ENCODE measurements at regions not wholly inside any gene's neighbourhood (a gene's known extent, or its start where the extent isn't known, plus 50 kb on each side); places are given as distances from the start of the nearest gene placed in this dataset.

GRCh38 chr16:85258629-85259028 is 146.4 kb upstream of the CIBAR2 start:
- DNase-seq = no peak

GRCh38 chr16:85259115-85259831 is 147.0 kb upstream of the CIBAR2 start:
- DNase-seq = no peak

GRCh38 chr16:85259832-85260167 is 147.5 kb upstream of the CIBAR2 start:
- DNase-seq = no peak

DNA sequence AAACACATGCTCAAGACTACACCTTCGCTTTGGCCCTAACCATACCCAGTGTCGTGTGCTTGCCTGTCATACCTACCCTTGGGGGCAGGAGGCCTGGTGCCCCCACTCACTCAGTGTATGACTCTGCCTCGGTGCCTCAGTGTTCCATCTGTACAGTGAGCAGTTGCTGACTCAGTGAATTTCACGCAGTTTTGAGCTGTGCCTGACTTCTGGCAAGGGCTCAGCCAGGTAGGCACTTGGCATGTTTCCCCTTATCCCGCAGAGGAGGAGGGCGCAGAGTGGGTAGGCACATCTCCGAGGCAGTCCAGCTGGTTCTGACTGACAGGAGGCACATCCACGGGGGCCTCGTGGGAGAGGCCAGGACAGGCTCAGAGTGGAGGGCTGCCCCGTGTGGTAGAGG is 148.9 kb upstream of the CIBAR2 start:
- no peak for DNase-seq

GRCh38 chr16:85261657-85262557 is 149.6 kb upstream of the CIBAR2 start:
- DNase-seq = no peak

DNA sequence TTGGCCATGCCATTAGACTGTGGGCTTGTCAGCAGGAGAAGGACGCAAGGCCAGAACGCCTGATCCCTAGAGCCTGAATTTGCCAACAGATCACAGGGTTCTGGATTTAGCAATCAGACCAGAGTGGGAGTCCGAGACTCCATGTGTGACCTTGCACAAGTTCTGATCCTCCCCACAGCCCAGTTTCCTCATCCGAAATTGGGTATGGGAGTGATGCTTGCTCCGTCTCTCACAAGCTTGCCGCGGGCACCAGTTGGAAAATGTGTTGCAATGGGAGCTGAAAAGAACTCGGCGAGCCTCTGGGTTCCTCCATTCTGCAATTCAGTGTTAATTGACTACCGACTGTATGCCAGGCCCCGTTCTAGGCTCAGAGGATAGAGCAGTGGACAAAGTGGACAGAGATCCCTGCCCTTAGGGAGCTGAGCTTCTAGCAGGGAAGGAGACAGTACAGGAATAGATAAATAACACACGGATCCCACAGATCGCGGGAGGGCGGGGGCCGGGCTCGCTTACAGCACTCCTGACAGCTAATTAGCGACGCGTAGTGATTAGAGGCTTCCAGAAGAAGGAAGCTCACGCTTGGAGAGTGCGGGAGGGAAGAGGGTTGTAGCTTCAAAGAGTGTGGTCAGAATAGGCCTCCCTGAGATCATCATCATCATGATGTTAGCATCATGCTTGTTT is 150.4 kb upstream of the CIBAR2 start:
- DNase-seq = no peak

DNA sequence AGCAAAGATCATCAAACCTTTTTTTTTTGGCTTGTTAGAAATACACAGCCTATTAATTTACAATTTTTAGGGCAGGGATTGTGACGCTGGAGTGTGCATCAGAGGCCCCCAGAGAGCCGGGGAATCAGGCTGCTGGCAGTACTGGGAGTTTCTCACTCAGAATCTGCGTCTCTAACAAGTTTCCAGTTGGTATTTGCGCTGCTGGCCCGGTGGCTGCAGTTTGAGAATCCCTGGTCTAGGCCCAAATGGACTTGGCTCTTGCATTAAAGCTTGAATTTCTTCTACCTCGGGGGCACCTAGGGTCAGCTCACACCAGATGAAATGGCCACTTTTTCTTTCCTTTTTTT is 150.9 kb upstream of the CIBAR2 start:
- DNase-seq = no peak

DNA sequence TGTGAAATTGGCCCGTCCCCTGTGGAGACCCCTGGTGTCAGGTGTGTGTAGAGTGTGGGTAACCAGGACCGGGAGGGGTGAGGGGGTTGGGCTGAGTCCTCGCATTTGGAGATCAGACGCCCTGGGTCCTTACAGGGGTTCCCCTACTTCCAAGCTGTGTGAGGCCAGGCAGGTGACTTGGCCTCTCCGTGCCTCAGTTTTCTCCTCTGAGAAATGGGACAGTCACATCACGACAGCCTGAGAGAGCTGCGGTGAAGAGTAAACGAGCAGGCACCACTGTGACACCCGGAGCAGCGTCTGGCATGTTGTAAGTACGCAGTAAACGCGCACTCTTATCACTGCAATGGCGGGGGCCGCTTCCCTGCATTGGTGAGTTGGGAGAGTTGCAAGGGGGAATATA is 152.5 kb upstream of the CIBAR2 start:
- no peak for DNase-seq

- no peak for DNase-seq
Observed at GRCh38 chr16:85265161-85265784, 153.0 kb upstream of the CIBAR2 start.

GRCh38 chr16:85265810-85266209 is 153.5 kb upstream of the CIBAR2 start:
- DNase-seq = no peak

DNA sequence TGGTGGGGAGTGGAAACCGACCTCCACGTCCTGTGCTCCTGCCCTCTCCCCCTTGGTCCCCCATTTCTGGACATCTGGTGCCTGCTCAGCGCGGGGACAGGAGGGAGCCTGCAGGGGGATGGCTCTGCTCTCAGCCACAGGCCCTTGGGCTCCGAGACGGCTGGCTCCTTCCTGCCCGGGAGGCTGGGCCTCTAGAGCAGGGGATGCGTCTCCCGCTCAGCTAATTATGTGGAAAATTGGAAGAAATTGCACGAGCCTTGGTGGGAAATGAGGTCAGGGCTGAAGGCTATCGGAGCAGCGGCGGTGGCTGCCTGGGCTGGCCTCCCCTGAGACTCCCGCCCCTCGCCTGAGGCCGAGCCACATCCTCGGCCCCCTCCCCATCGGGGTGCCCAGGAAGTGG is 154.6 kb upstream of the CIBAR2 start:
- no peak for DNase-seq

DNA sequence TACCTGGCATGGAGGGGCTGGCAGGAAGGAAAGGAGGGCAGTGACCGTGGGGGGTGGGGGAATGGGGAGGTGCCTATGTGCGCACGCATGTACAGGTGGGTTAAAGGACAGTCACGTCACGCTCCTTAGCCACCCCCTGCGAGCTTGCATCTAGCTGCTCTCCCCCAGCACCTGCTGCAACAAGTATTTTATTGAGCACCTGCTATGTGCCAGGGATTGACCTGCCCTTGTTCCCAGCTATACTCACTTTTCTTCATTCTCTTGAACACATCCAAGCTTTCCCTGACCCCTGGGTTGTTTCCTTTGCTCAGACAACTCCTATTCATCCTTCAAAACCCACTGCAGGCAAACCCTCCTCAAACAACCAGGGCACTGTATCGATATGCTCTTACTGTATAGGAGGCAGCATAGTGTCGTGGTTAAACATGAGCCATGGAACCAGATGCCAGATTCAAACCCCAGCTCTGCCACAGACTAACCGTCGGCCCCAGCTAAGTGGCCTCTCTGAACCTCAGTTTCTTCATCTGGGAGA is 155.2 kb upstream of the CIBAR2 start:
- no peak for DNase-seq

DNA sequence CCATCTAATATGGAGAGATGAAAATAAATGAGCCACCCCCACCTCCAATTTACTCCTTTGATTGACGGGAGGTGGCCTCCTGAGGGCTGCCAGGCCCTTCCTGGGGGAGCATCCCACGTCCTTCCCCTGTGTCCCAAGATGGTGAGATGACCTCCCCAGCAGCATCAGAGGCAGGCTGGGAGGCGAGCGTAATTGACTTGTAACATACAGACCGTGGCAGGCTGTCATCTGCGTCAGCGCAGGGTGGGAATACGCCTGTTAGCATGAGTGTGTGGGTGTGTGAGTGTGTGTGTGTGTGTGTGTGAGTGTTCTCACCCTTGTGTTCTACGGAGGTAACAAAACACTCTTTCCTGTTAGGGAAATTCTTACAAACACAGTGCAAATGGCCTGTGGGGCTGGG is 156.9 kb upstream of the CIBAR2 start:
- no peak for DNase-seq

DNA sequence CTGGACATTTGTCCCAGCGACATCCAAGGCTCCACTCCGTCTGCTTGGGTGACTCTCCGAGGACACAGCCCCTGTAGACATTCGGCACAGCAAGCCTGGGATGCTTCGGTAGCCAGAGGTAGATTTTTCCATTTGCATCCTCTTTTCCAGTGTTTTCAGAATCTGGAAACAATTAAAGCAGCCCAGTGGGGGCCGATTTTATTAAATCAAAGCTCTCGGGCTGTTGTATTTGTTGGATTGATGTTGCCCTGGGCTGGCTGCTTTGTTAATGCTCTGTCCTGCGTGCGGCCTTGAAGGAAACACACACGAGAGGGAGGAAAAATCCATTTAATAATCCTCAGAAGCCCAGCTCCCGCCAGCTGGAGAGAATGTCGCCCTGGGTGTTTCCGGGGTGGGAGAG is 158.1 kb upstream of the CIBAR2 start:
- DNase-seq = no peak

GRCh38 chr16:85271198-85271597 is 158.9 kb upstream of the CIBAR2 start:
- DNase-seq = no peak

DNA sequence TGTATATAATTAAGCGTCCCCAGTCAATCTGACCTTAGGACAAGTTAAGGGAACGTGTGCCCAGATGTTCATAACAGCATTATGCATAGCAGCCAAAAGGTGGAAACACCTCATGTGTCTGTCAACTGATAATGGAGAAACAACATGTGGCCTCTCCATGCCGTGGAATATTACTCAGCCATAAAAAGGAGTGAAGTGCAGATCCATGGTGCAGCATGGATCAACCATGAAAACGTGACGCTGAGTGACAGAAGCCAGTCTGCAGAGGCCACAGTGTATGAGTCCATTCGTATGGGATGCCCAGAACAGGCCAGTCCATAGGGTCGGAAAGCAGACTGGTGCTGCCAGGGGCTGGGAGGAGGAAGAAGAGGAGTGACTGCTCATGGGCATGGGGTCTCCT is 161.0 kb upstream of the CIBAR2 start:
- DNase-seq = no peak

DNA sequence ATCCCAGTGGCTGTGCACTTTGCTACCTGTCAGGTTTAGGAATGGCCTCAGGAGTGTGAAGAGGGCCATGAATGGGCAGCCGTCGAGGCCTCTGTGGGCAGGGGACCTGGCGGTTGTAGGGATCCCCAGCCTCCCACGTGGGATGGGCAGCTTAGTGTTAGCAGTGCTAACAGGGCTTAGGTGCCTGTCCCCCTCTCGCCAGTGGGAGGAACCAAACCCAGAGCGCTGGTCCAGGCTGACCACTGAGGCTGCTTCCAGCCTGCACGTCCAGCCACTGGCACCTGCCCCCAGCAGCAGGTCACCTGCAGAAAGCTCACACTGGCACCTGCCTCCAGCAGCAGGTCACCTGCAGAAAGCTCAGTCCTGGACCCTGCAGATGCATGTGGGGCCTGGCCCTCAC is 162.2 kb upstream of the CIBAR2 start:
- no peak for DNase-seq

DNA sequence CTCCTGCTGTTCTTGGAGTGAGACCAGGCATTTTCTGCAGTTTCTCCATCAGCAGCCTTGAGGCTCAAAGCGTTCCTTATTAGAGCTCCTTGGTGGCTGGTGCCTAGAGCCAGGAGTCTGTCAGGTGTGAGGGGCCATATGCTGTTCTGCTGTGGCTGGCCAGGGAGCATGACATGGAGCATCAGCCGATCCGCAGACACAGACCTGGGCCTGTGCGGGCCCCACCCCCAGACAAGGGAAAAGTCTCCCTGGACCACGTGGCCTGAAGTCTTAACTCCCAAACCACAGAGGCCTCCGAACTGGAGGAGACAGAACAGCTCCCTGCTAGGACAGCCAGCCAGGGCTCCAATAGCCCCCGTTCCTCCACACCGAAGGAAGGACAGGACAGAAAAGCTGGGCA is 162.7 kb upstream of the CIBAR2 start:
- DNase-seq = no peak

DNA sequence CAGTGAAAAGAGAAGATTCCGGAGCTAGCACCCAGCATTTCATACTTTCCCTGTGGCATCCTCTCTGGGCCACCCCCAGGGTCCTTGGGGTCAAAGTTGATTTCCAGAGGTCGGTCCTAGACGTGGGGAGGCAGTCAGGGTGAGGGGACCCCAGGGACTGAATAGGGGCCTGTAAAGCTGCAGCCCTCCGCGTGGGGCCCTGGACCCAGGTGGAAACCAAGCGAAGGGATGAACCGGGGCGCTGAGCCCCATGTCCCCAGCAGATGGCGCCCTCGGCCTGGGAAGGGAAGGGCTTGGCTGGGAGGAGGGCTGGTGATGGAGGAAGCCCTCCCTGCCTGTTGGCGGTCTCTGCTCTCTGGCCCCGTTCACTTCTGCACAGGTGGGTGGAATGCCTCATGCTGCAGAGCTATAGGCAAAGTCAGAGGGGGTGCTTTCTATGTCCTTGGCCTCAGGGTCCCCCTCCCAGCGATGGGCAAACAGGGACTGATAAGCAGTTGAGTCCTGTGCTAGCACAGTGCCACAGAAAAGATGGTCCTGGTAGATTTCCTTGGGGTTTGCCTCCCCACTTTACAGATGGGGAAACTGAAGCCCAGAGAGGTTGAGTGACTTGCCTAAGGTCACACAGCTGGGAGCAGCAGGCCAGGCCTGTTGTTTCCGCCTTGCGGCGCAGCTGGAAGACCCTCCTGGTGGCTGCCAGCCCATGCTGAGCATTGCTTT is 163.4 kb upstream of the CIBAR2 start:
- DNase-seq = no peak

DNA sequence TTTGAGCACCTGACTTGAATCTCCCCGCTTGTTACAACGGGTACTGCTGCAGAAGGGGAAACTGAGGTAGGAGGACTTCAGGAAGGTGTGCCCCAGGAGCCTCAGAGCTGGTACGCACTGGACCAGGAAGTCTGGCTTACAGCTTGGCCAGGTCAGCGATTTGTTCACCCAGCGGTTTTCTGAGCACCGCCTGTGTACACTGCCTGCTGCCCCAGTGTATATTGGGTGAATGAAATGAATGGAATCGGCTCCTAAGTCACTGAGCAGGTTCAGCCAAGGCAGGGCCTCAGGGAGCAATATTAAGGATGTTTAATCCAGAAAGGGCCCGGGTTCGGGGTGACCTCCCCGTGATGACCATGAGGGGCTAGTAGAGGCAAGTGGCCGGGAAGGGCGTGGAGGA is 164.0 kb upstream of the CIBAR2 start:
- no peak for DNase-seq

- DNase-seq = no peak
Observed at GRCh38 chr16:85276721-85277120, 164.4 kb upstream of the CIBAR2 start.

GRCh38 chr16:85278839-85279238 is 166.6 kb upstream of the CIBAR2 start:
- DNase-seq = no peak

DNA sequence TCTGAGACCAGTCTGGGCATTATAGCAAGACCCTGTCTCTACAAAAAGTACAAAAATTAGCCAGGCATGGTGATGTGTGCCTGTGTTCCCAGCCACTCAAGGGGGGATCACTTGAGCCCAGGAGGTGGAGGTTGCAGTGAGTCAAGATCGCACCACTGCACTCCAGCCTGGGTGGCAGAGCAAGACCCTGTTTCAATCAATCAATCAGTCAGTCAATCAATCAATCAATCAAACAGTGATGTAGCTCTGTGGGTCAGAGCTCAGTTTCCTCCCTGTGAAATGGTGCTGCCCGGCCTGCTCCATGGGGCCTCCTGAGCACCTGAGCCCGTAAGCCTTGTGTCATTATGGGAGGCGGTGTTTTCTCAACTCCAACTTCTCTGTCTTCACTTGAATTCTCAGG is 167.1 kb upstream of the CIBAR2 start:
- DNase-seq = no peak

Data from NCI-H526 treated with DMSO at 0.1 percent for 48 hours (cell line).